HL-60 (cell line): ENCODE measurements at regions not wholly inside any gene's neighbourhood (a gene's known extent, or its start where the extent isn't known, plus 50 kb on each side); places are given as distances from the start of the nearest gene placed in this dataset.

Experiments used
- DNase-seq, 2 experiments: peaks; one replicate each; pipeline ENCODE4 v3.0.0-alpha.2; 2010 to 2020; ENCODE audit warnings: low read depth in 1 of 2, low spot score in 1 of 2
- H3K27ac ChIP-seq: fragments of 250-450 bp; sonication (Bioruptor Pico); replicated peaks from 2 replicates; pipeline ENCODE4 v1.5.1; 2020; ENCODE audit warnings: mild to moderate bottlenecking, moderate library complexity
- H3K27me3 ChIP-seq: fragments of 250-450 bp; sonication (Bioruptor Pico); 2 replicates; pipeline ENCODE4 v1.5.1; 2021; ENCODE audit warnings: mild to moderate bottlenecking, moderate library complexity; ENCODE audit not compliant: insufficient read depth, poor library complexity, severe bottlenecking
- H3K4me3 ChIP-seq: replicated peaks from 2 replicates; pipeline ENCODE4 v1.5.1; 2011; ENCODE audit warnings: mild to moderate bottlenecking, control low read depth, low read length; ENCODE audit not compliant: insufficient read depth
- GABPA ChIP-seq: IDR thresholded peaks from 2 replicates; pipeline ENCODE4 v1.6.1; 2012; ENCODE audit warnings: low read depth
- POLR2AphosphoS5 ChIP-seq: IDR thresholded peaks from 2 replicates; pipeline ENCODE4 v1.6.1; 2012; ENCODE audit warnings: low read depth
- SPI1 ChIP-seq: IDR thresholded peaks from 2 replicates; pipeline ENCODE4 v1.6.1; 2012; ENCODE audit warnings: low read depth, mild to moderate bottlenecking, borderline replicate concordance
- TF ChIP-seq, protein P1 (sequence below): IDR thresholded peaks from one replicate; pipeline ENCODE4 v1.5.1; 2011; ENCODE audit warnings: low read length, control low read depth, inconsistent platforms; ENCODE audit not compliant: insufficient read depth
- TF ChIP-seq, protein P2 (sequence below): IDR thresholded peaks from 2 replicates; pipeline ENCODE4 v1.6.1; 2012; ENCODE audit warnings: low read depth; ENCODE audit not compliant: insufficient replicate concordance

DNA sequence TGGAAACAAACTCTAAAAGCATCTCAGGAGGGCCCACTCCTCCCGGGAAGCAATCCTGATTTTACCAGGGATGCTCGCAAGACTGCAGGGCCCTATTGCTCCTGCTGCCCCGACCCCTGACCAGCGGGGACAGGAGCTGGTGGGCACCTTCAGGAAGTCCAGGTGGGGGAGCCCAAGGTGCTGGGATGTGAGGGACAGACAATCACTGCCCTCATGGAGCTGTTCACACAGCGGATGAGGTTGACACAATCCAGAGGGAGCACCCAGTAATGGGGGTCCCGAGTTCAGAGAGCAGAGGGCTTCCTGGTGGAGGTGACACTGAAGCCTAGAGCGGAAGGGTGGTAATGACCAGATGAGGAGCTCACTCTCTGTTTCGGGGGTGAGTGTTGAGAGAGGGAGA, 126.2 kb downstream of the FOXL1 start:
- no peak overlapping the region for H3K4me3 ChIP-seq
- DNase-seq = no peak
- TF ChIP-seq GABPA (no peak), POLR2AphosphoS5 (no peak), SPI1 (no peak)
- TF ChIP-seq, protein P1, sequence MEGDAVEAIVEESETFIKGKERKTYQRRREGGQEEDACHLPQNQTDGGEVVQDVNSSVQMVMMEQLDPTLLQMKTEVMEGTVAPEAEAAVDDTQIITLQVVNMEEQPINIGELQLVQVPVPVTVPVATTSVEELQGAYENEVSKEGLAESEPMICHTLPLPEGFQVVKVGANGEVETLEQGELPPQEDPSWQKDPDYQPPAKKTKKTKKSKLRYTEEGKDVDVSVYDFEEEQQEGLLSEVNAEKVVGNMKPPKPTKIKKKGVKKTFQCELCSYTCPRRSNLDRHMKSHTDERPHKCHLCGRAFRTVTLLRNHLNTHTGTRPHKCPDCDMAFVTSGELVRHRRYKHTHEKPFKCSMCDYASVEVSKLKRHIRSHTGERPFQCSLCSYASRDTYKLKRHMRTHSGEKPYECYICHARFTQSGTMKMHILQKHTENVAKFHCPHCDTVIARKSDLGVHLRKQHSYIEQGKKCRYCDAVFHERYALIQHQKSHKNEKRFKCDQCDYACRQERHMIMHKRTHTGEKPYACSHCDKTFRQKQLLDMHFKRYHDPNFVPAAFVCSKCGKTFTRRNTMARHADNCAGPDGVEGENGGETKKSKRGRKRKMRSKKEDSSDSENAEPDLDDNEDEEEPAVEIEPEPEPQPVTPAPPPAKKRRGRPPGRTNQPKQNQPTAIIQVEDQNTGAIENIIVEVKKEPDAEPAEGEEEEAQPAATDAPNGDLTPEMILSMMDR = no peak
- TF ChIP-seq, protein P2, sequence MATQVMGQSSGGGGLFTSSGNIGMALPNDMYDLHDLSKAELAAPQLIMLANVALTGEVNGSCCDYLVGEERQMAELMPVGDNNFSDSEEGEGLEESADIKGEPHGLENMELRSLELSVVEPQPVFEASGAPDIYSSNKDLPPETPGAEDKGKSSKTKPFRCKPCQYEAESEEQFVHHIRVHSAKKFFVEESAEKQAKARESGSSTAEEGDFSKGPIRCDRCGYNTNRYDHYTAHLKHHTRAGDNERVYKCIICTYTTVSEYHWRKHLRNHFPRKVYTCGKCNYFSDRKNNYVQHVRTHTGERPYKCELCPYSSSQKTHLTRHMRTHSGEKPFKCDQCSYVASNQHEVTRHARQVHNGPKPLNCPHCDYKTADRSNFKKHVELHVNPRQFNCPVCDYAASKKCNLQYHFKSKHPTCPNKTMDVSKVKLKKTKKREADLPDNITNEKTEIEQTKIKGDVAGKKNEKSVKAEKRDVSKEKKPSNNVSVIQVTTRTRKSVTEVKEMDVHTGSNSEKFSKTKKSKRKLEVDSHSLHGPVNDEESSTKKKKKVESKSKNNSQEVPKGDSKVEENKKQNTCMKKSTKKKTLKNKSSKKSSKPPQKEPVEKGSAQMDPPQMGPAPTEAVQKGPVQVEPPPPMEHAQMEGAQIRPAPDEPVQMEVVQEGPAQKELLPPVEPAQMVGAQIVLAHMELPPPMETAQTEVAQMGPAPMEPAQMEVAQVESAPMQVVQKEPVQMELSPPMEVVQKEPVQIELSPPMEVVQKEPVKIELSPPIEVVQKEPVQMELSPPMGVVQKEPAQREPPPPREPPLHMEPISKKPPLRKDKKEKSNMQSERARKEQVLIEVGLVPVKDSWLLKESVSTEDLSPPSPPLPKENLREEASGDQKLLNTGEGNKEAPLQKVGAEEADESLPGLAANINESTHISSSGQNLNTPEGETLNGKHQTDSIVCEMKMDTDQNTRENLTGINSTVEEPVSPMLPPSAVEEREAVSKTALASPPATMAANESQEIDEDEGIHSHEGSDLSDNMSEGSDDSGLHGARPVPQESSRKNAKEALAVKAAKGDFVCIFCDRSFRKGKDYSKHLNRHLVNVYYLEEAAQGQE = no peak
- H3K27ac ChIP-seq = no peak overlapping the region
- no peaks in the 10 kb centered on the region for H3K27me3 ChIP-seq

DNA sequence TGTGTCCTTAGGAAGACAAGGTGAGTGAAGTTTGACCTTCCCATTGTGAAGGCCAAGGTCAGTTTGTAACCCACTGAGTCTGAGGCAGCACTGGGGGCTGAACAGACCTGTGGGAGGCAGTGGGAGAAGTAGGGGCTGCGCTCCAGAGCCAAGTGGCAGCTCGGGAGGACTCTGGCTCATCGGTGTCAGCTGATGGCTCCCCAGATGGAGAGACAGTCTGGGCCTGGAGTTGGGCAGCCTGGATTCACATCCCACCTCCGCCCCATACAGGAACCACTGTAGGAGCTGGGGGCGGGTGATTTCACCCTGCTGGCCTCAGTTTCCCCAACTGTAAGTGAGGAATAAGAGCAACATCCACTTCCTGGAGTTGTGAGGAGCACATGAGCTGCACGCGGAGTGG, 128.4 kb downstream of the FOXL1 start:
- H3K27me3 ChIP-seq = no peaks in the 10 kb centered on the region
- H3K4me3 ChIP-seq = no peak overlapping the region
- TF ChIP-seq SPI1 (no peak), POLR2AphosphoS5 (no peak), GABPA (no peak)
- TF ChIP-seq, protein P2 = no peak
- TF ChIP-seq, protein P1 = no peak
- no peak overlapping the region for H3K27ac ChIP-seq
- DNase-seq = no peak

DNA sequence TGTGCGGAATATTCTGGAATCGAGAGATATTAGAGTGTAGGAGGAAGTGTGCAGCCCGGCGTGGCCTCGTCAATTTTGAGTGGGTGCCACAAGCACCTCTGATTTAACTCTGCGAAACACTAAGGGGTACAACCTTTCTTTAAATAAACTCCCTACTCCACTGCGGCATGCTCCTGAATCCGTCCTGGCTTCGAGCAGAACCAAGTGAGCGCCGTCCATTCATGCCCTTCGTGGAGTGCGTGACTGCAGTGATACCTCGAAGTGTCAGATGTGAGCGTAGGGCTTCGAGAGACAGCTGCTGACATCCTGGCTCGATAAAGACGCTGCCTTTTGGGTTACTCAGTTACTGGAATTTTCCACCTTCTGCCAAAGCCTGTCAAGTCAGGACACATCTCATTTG, 128.8 kb downstream of the FOXL1 start:
- Histone ChIP-seq H3K4me3 (no peak overlapping the region), H3K27me3 (no peaks in the 10 kb centered on the region), H3K27ac (no peak overlapping the region)
- no peak for DNase-seq
- TF ChIP-seq, protein P1 = no peak
- TF ChIP-seq, protein P2 = no peak
- no peak for TF ChIP-seq GABPA
- no peak for TF ChIP-seq POLR2AphosphoS5
- no peak for TF ChIP-seq SPI1
